ENCODE measurements at regions not wholly inside any gene's neighbourhood (a gene's known extent, or its start where the extent isn't known, plus 50 kb on each side); places are given as distances from the start of the nearest gene placed in this dataset.

DNA sequence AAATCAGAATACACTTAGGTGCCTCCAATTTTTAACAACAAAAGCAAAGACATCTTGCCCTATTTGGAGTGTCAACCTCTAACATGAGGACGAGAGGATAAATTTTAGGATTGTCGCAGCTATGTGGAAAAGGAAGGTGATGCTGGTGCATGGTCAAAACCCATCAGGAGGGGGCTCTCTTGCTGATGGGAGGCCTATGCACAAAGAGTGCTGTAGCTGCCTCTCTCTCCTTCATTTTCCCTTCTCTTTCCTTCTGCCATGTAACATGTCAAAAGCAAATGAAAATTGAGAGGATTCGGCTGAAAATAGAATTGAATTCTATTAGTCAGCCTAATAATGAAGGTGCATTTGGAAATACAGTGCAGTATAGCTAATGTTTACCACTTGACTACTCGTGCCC, 578.7 kb upstream of the ZNF462 start:
- TF ChIP-seq, protein P1, sequence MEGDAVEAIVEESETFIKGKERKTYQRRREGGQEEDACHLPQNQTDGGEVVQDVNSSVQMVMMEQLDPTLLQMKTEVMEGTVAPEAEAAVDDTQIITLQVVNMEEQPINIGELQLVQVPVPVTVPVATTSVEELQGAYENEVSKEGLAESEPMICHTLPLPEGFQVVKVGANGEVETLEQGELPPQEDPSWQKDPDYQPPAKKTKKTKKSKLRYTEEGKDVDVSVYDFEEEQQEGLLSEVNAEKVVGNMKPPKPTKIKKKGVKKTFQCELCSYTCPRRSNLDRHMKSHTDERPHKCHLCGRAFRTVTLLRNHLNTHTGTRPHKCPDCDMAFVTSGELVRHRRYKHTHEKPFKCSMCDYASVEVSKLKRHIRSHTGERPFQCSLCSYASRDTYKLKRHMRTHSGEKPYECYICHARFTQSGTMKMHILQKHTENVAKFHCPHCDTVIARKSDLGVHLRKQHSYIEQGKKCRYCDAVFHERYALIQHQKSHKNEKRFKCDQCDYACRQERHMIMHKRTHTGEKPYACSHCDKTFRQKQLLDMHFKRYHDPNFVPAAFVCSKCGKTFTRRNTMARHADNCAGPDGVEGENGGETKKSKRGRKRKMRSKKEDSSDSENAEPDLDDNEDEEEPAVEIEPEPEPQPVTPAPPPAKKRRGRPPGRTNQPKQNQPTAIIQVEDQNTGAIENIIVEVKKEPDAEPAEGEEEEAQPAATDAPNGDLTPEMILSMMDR (IDR thresholded peaks at IDR 0.05; ENCODE audit: poor library complexity, severe bottlenecking) = no peak
- no peak for TF ChIP-seq MXI1 (conservative IDR thresholded peaks at IDR 0.05; ENCODE audit: poor library complexity, severe bottlenecking)
- TF ChIP-seq, protein P2, sequence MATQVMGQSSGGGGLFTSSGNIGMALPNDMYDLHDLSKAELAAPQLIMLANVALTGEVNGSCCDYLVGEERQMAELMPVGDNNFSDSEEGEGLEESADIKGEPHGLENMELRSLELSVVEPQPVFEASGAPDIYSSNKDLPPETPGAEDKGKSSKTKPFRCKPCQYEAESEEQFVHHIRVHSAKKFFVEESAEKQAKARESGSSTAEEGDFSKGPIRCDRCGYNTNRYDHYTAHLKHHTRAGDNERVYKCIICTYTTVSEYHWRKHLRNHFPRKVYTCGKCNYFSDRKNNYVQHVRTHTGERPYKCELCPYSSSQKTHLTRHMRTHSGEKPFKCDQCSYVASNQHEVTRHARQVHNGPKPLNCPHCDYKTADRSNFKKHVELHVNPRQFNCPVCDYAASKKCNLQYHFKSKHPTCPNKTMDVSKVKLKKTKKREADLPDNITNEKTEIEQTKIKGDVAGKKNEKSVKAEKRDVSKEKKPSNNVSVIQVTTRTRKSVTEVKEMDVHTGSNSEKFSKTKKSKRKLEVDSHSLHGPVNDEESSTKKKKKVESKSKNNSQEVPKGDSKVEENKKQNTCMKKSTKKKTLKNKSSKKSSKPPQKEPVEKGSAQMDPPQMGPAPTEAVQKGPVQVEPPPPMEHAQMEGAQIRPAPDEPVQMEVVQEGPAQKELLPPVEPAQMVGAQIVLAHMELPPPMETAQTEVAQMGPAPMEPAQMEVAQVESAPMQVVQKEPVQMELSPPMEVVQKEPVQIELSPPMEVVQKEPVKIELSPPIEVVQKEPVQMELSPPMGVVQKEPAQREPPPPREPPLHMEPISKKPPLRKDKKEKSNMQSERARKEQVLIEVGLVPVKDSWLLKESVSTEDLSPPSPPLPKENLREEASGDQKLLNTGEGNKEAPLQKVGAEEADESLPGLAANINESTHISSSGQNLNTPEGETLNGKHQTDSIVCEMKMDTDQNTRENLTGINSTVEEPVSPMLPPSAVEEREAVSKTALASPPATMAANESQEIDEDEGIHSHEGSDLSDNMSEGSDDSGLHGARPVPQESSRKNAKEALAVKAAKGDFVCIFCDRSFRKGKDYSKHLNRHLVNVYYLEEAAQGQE (IDR thresholded peaks at IDR 0.05; ENCODE audit: borderline replicate concordance) = no peak
- no peak for TF ChIP-seq RAD21 (conservative IDR thresholded peaks at IDR 0.05)
- TF ChIP-seq POLR2AphosphoS5 (IDR thresholded peaks at IDR 0.05) = no peak
- no peak for TF ChIP-seq EZH2 (IDR thresholded peaks at IDR 0.05; ENCODE audit: borderline replicate concordance, insufficient read depth, low read length, poor library complexity, severe bottlenecking)
- no peak for TF ChIP-seq TAF1 (IDR thresholded peaks at IDR 0.05; ENCODE audit: low read depth)
- TF ChIP-seq SMC3 (conservative IDR thresholded peaks at IDR 0.05; ENCODE audit: poor library complexity) = no peak
- no peak for TF ChIP-seq EP300 (conservative IDR thresholded peaks at IDR 0.05; ENCODE audit: poor library complexity, severe bottlenecking)

Data from neural cell (in vitro differentiated cells).